ENCODE measurements at regions not wholly inside any gene's neighbourhood (a gene's known extent, or its start where the extent isn't known, plus 50 kb on each side); places are given as distances from the start of the nearest gene placed in this dataset.

GRCh38 chr9:74330487-74331214 is 166.5 kb upstream of the RORB start:
- H3K36me3 Mint-ChIP-seq, result no peaks in the 10 kb centered on the region

GRCh38 chr9:74331607-74332006 is 165.5 kb upstream of the RORB start:
- H3K4me1 Mint-ChIP-seq (ENCODE audit: unreplicated experiment), result peaks cover 4% of the 10 kb centered on the region
- no peaks in the 10 kb centered on the region for H3K36me3 Mint-ChIP-seq
- H3K27ac Mint-ChIP-seq, result no peak overlapping the region
- H3K4me3 Mint-ChIP-seq, result no peak overlapping the region
- no peak for TF ChIP-seq CTCF (conservative IDR thresholded peaks at IDR 0.05)
- no peak for DNase-seq (ENCODE audit: extremely low spot score, unreplicated experiment)
- H3K9me3 Mint-ChIP-seq, result peaks cover 4% of the 10 kb centered on the region
- H3K27me3 Mint-ChIP-seq, result peaks cover 31% of the 10 kb centered on the region

More at GRCh38 chr9:74330487-74331214, 166.5 kb upstream of the RORB start:
- no peak overlapping the region for H3K27ac Mint-ChIP-seq
- TF ChIP-seq CTCF (conservative IDR thresholded peaks at IDR 0.05), result no peak
- no peak for DNase-seq (ENCODE audit: extremely low spot score, unreplicated experiment)
- H3K27me3 Mint-ChIP-seq, result peaks cover 27% of the 10 kb centered on the region
- H3K9me3 Mint-ChIP-seq, result no peaks in the 10 kb centered on the region
- no peaks in the 10 kb centered on the region for H3K4me1 Mint-ChIP-seq (ENCODE audit: unreplicated experiment)
- no peak overlapping the region for H3K4me3 Mint-ChIP-seq

- Mint-ChIP-seq H3K4me1 (ENCODE audit: unreplicated experiment) (peaks cover 4% of the 10 kb centered on the region), H3K9me3 (peaks cover 4% of the 10 kb centered on the region), H3K27me3 (peaks cover 28% of the 10 kb centered on the region), H3K4me3 (no peak overlapping the region), H3K27ac (no peak overlapping the region), H3K36me3 (no peaks in the 10 kb centered on the region)
- TF ChIP-seq CTCF (conservative IDR thresholded peaks at IDR 0.05), result no peak
- DNase-seq (ENCODE audit: extremely low spot score, unreplicated experiment), result no peak
Measured at GRCh38 chr9:74333384-74334032, 163.6 kb upstream of the RORB start.

GRCh38 chr9:74334271-74334670 is 162.9 kb upstream of the RORB start:
- Mint-ChIP-seq H3K4me1 (ENCODE audit: unreplicated experiment) (peaks cover 4% of the 10 kb centered on the region), H3K9me3 (peaks cover 4% of the 10 kb centered on the region), H3K36me3 (no peaks in the 10 kb centered on the region), H3K27ac (no peak overlapping the region), H3K4me3 (no peak overlapping the region), H3K27me3 (peaks cover 24% of the 10 kb centered on the region)
- no peak for TF ChIP-seq CTCF (conservative IDR thresholded peaks at IDR 0.05)
- no peak for DNase-seq (ENCODE audit: extremely low spot score, unreplicated experiment)

GRCh38 chr9:74336161-74336560 is 161.0 kb upstream of the RORB start:
- DNase-seq (ENCODE audit: extremely low spot score, unreplicated experiment), result no peak
- peaks cover 14% of the 10 kb centered on the region for H3K27me3 Mint-ChIP-seq
- H3K4me1 Mint-ChIP-seq (ENCODE audit: unreplicated experiment), result peaks cover 4% of the 10 kb centered on the region
- TF ChIP-seq CTCF (conservative IDR thresholded peaks at IDR 0.05), result no peak
- H3K9me3 Mint-ChIP-seq, result peaks cover 4% of the 10 kb centered on the region
- H3K4me3 Mint-ChIP-seq, result no peak overlapping the region
- no peak overlapping the region for H3K27ac Mint-ChIP-seq
- H3K36me3 Mint-ChIP-seq, result no peaks in the 10 kb centered on the region

Data from type B pancreatic cell (in vitro differentiated cells).